GM12878 (cell line): ENCODE measurements at regions not wholly inside any gene's neighbourhood (a gene's known extent, or its start where the extent isn't known, plus 50 kb on each side); places are given as distances from the start of the nearest gene placed in this dataset.

Source experiments
- ATAC-seq: fragments of 200-7000 bp; cut with Tn5 transposase; 3 replicates; pipeline ENCODE4 v1.9.1; 2020; ENCODE audit warnings: mild to moderate bottlenecking, moderate library complexity
- BruUV-seq: library from RNA; stranded (reverse); fragments of 400-500 nt; replicated peaks from 2 replicates; lab custom pipeline; 2021; lab: Mats Ljungman, UMichigan
- CTCF ChIA-PET: fragments of 300-600 bp; sonication (Branson Sonifier 250); formaldehyde crosslinking; extraction: SDS; loops from one replicate; lab custom pipeline; 2021; ENCODE audit warnings: inconsistent platforms; lab: Yijun Ruan, JAX
- POLR2A ChIA-PET: fragments of 350-600 bp; formaldehyde crosslinking; extraction: SDS; loops from one replicate; lab custom pipeline; 2021; ENCODE audit warnings: inconsistent platforms; lab: Charles Lee
- RAD21 ChIA-PET: fragments of 300-600 bp; sonication (Branson Sonifier 250); formaldehyde crosslinking; loops from one replicate; lab custom pipeline; 2023; ENCODE audit warnings: antibody characterized with exemption; ENCODE audit not compliant: unreplicated experiment; lab: Charles Lee
- SMC1A ChIA-PET: fragments of 300-600 bp; sonication (Branson Sonifier 250); formaldehyde crosslinking; loops from one replicate; lab custom pipeline; 2023; ENCODE audit not compliant: unreplicated experiment, uncharacterized antibody; lab: Charles Lee
- DNase-seq: peaks from one replicate; pipeline ENCODE4 v3.0.0-alpha.2; 2011; ENCODE audit warnings: low read depth, low spot score
- FAIRE-seq: peaks from 3 replicates; lab custom pipeline; 2011; peaks lifted over from hg19 to GRCh38; lab: Jason Lieb, UNC
- H2AFZ ChIP-seq: 2 replicates; pipeline ENCODE4 v1.6.0; 2011; ENCODE audit warnings: low read depth, low read length, control low read depth; ENCODE audit not compliant: control insufficient read depth
- H3K27ac ChIP-seq: 2 replicates; pipeline ENCODE4 v1.5.1; 2011; ENCODE audit warnings: control low read depth; ENCODE audit not compliant: control insufficient read depth, insufficient read depth
- H3K27me3 ChIP-seq, 2 experiments: replicated peaks in 1 of 2; 2 replicates each; pipeline versions ENCODE4 v1.6.0 to v1.6.1; 2011; ENCODE audit warnings: low read length in 1 of 2; ENCODE audit not compliant: control insufficient read depth in 2 of 2, insufficient read depth in 2 of 2
- H3K36me3 ChIP-seq, 2 experiments: 2 replicates each; pipeline ENCODE4 v1.5.1; 2011; ENCODE audit warnings: low read length in 1 of 2; ENCODE audit not compliant: control insufficient read depth in 2 of 2, insufficient read depth in 2 of 2
- H3K4me1 ChIP-seq: 2 replicates; pipeline ENCODE4 v1.6.1; 2011; ENCODE audit warnings: mild to moderate bottlenecking, low read length, moderate library complexity, mixed read lengths; ENCODE audit not compliant: control insufficient read depth, insufficient read depth
- H3K4me2 ChIP-seq: 2 replicates; pipeline ENCODE4 v1.6.0; 2011; ENCODE audit warnings: control low read depth; ENCODE audit not compliant: control insufficient read depth, insufficient read depth
- H3K4me3 ChIP-seq: fragments of 200-600 bp; sonication (generic); 2 replicates; pipeline ENCODE4 v1.5.1; 2016
- H3K79me2 ChIP-seq: 2 replicates; pipeline ENCODE4 v1.6.0; 2011; ENCODE audit warnings: low read length; ENCODE audit not compliant: control insufficient read depth, insufficient read depth
- H3K9ac ChIP-seq: 2 replicates; pipeline ENCODE4 v1.8.0; 2011; ENCODE audit warnings: low read length, control low read depth, mixed read lengths; ENCODE audit not compliant: control insufficient read depth, insufficient read depth
- H3K9me3 ChIP-seq: replicated peaks from 3 replicates; pipeline ENCODE4 v1.5.1; 2011; ENCODE audit warnings: mild to moderate bottlenecking, low read length; ENCODE audit not compliant: control insufficient read depth, insufficient read depth
- H4K20me1 ChIP-seq: 2 replicates; pipeline ENCODE4 v1.6.0; 2011; ENCODE audit not compliant: control insufficient read depth, insufficient read depth
- BACH1 ChIP-seq: fragments of 450-650 bp; IDR thresholded peaks from 2 replicates; pipeline ENCODE4 v1.6.1; 2017; ENCODE audit warnings: mild to moderate bottlenecking, borderline replicate concordance
- CUX1 ChIP-seq: IDR thresholded peaks from 2 replicates; pipeline ENCODE4 v1.6.1; 2012; ENCODE audit warnings: improper control_type of control experiment, low read depth, low read length; ENCODE audit not compliant: insufficient replicate concordance
- E2F4 ChIP-seq: IDR thresholded peaks from 2 replicates; pipeline ENCODE4 v1.6.1; 2012; ENCODE audit warnings: low read depth, low read length, improper control_type of control experiment
- NKRF ChIP-seq: fragments of 450-650 bp; conservative IDR thresholded peaks from 2 replicates; pipeline ENCODE4 v1.6.1; 2017; ENCODE audit warnings: mild to moderate bottlenecking, moderate library complexity
- PML ChIP-seq: IDR thresholded peaks from 2 replicates; pipeline ENCODE4 v1.6.1; 2012; ENCODE audit warnings: low read length, inconsistent platforms
- WRNIP1 ChIP-seq: IDR thresholded peaks from 2 replicates; pipeline ENCODE4 v1.6.1; 2011; ENCODE audit warnings: low read depth, low read length, improper control_type of control experiment, borderline replicate concordance
- WGBS: methylation state at CpG from one replicate; pipeline ENCODE4 v1.1.6; 2016; ENCODE audit warnings: low lambda C conversion rate; ENCODE audit not compliant: insufficient replicate concordance, insufficient coverage; ENCODE audit errors: missing lambda C conversion rate; 5-methylcytosine and 5-hydroxymethylcytosine counted together
- in situ Hi-C: fragments of 300-500 bp; cut with MboI; formaldehyde crosslinking; loops from 9 replicates; pipeline ENCODE4 v1.14.3; 2018; ENCODE audit warnings: mixed read lengths
- intact Hi-C: fragments of 100-400 bp; cut with micrococcal nuclease; formaldehyde crosslinking; loops from one replicate; pipeline ENCODE4 v1.14.2; 2022; ENCODE audit not compliant: unreplicated experiment

- no peaks in the 10 kb centered on the region for H4K20me1 ChIP-seq
- H3K27ac ChIP-seq, result no peak overlapping the region
- CTCF ChIA-PET, result interaction anchor here (1.4 kb wide), 1 partner anchor 44 kb away, joined by 3 read pairs; no protein-coding TSS in a partner anchor
- no peak overlapping the region for H3K4me3 ChIP-seq
- no peak overlapping the region for H2AFZ ChIP-seq
- POLR2A ChIA-PET, result no interaction called here
- TF ChIP-seq NKRF (no peak), CUX1 (no peak), WRNIP1 (no peak), PML (no peak), BACH1 (no peak), E2F4 (no peak)
- no peaks in the 10 kb centered on the region for H3K36me3 ChIP-seq
- RAD21 ChIA-PET, result no interaction called here
- H3K4me2 ChIP-seq, result no peak overlapping the region
- no peaks in the 10 kb centered on the region for H3K79me2 ChIP-seq
- SMC1A ChIA-PET, result interaction anchor here (1.2 to 1.4 kb wide), 2 partner anchors 10 to 18 kb away, joined by 3 read pairs; no protein-coding TSS in a partner anchor
- DNase-seq (no peak), ATAC-seq (no peak), FAIRE-seq (no peak)
- BruUV-seq, result no TSS peak
- intact Hi-C loops, result no loop called here
- H3K4me1 ChIP-seq, result no peaks in the 10 kb centered on the region
- H3K27me3 ChIP-seq, result peaks cover 0 to 2% of the 10 kb centered on the region in 2 experiments; a peak in 2 of 4 replicates
- no peak overlapping the region for H3K9ac ChIP-seq
- H3K9me3 ChIP-seq, result no peaks in the 10 kb centered on the region
- 25% methylated on average over 4 of the region's 4 CpGs for WGBS
- in situ Hi-C loops, result no loop called here
Observed at GRCh38 chr7:25775570-25775969, 376.4 kb upstream of the NFE2L3 start.
